Lower leg skin (tissue), 4 donors: ENCODE measurements at regions not wholly inside any gene's neighbourhood (a gene's known extent, or its start where the extent isn't known, plus 50 kb on each side); places are given as distances from the start of the nearest gene placed in this dataset.
"Not testable (repeated sequence)": the region's sequence is repeated elsewhere in the genome, so short reads cannot be mapped to it uniquely, and the experiment has no call there.

ENCODE experiments used
- DNase-seq, 2 donors: peaks; one replicate each; pipeline ENCODE4 v3.0.0-alpha.2; 2019; ENCODE audit warnings: low spot score in 2 of 2
- H3K4me3 ChIP-seq: fragments of 200-600 bp; sonication (generic); 2 replicates; pipeline ENCODE4 v1.5.1; 2017; ENCODE audit warnings: mild to moderate bottlenecking, low read depth; ENCODE audit not compliant: poor library complexity, severe bottlenecking
- CTCF ChIP-seq, 3 donors: fragments of 450-650 bp; IDR thresholded peaks; one replicate each; pipeline ENCODE4 v1.5.1; 2016; ENCODE audit warnings: antibody characterized with exemption in 3 of 3, mild to moderate bottlenecking in 3 of 3, moderate library complexity in 2 of 3
- POLR2A ChIP-seq, 2 donors: fragments of 450-650 bp; IDR thresholded peaks; one replicate each; pipeline ENCODE4 v1.6.1; 2016 to 2017; ENCODE audit warnings: antibody characterized with exemption in 2 of 2, mild to moderate bottlenecking in 1 of 2, moderate library complexity in 1 of 2
- WGBS, 2 donors: methylation state at CpG; one replicate each; pipeline ENCODE4 v1.1.5; 2018; 5-methylcytosine and 5-hydroxymethylcytosine counted together
- intact Hi-C: fragments of 100-400 bp; cut with DNase I; formaldehyde crosslinking; loops from one replicate; pipeline ENCODE4 v1.15.0; 2023; ENCODE audit warnings: low total_unique reads

GRCh38 chr3:73188707-73189106 lies 127.2 kb downstream of the EBLN2 start:
- H3K4me3 ChIP-seq, result no peak overlapping the region
- DNase-seq, result no peak
- intact Hi-C loops, result no loop called here
- TF ChIP-seq CTCF (IDR thresholded peaks at IDR 0.05) (no peak), POLR2A (IDR thresholded peaks at IDR 0.05) (no peak)

GRCh38 chr3:73192036-73192738 lies 130.7 kb downstream of the EBLN2 start:
- 81 to 82% methylated on average over 7 of the region's 7 CpGs for WGBS, 2 donors
- intact Hi-C loops, result no loop called here
- H3K4me3 ChIP-seq, result no peak overlapping the region
- no peak for DNase-seq
- TF ChIP-seq POLR2A (IDR thresholded peaks at IDR 0.05), result no peak
- TF ChIP-seq CTCF (IDR thresholded peaks at IDR 0.05), result no peak

GRCh38 chr3:73193943-73194342 lies 132.5 kb downstream of the EBLN2 start:
- intact Hi-C loops, H3K4me3 ChIP-seq, DNase-seq: not testable (repeated sequence)
- 92 to 95% methylated on average over 5 of the region's 5 CpGs for WGBS, 2 donors

- WGBS, 2 donors, result 94 to 96% methylated on average over 5 of the region's 5 CpGs
- intact Hi-C loops, result no loop called here
- DNase-seq, result no peak
- no peak for TF ChIP-seq CTCF (IDR thresholded peaks at IDR 0.05)
- H3K4me3 ChIP-seq, result no peak overlapping the region
Measured at GRCh38 chr3:73197187-73197586, 135.7 kb downstream of the EBLN2 start.

GRCh38 chr3:73203101-73203500 lies 141.6 kb downstream of the EBLN2 start:
- H3K4me3 ChIP-seq, result no peak overlapping the region
- intact Hi-C loops, result no loop called here
- DNase-seq, result no peak
- TF ChIP-seq POLR2A (IDR thresholded peaks at IDR 0.05) (no peak), CTCF (IDR thresholded peaks at IDR 0.05) (no peak)
- WGBS, 2 donors, result 63 to 66% methylated on average over 2 of the region's 2 CpGs

- no peak for DNase-seq
- no peak overlapping the region for H3K4me3 ChIP-seq
- intact Hi-C loops, result no loop called here
- TF ChIP-seq CTCF (IDR thresholded peaks at IDR 0.05), result no peak
- no peak for TF ChIP-seq POLR2A (IDR thresholded peaks at IDR 0.05)
- WGBS, 2 donors, result 92 to 94% methylated on average over 3 of the region's 3 CpGs
Measured at GRCh38 chr3:73203633-73204032, 142.2 kb downstream of the EBLN2 start.
